Ishikawa (cell line): ENCODE measurements at regions not wholly inside any gene's neighbourhood (a gene's known extent, or its start where the extent isn't known, plus 50 kb on each side); places are given as distances from the start of the nearest gene placed in this dataset.

Experiments used
- CEBPB ChIP-seq: IDR thresholded peaks from 2 replicates; pipeline ENCODE4 v1.6.1; 2012
- CREB1 ChIP-seq: IDR thresholded peaks from 2 replicates; pipeline ENCODE4 v1.6.1; 2012; ENCODE audit warnings: low read depth
- EGR1 ChIP-seq: IDR thresholded peaks from 2 replicates; pipeline ENCODE4 v1.6.1; 2012
- EP300 ChIP-seq: IDR thresholded peaks from 2 replicates; pipeline ENCODE4 v1.6.1; 2012; ENCODE audit warnings: borderline replicate concordance
- FOXM1 ChIP-seq: IDR thresholded peaks from 2 replicates; pipeline ENCODE4 v1.6.1; 2012; ENCODE audit warnings: low read depth, borderline replicate concordance
- MAX ChIP-seq: IDR thresholded peaks from 2 replicates; pipeline ENCODE4 v1.6.1; 2012
- NFIC ChIP-seq: IDR thresholded peaks from 2 replicates; pipeline ENCODE4 v1.6.1; 2012
- RAD21 ChIP-seq: IDR thresholded peaks from 2 replicates; pipeline ENCODE4 v1.6.1; 2012; ENCODE audit warnings: low read depth
- REST ChIP-seq: IDR thresholded peaks from 2 replicates; pipeline ENCODE4 v1.6.1; 2012; ENCODE audit warnings: low read depth, mild to moderate bottlenecking
- TAF1 ChIP-seq: IDR thresholded peaks from 2 replicates; pipeline ENCODE4 v1.6.1; 2012; ENCODE audit warnings: low read depth, mild to moderate bottlenecking
- TCF12 ChIP-seq: IDR thresholded peaks from 2 replicates; pipeline ENCODE4 v1.6.1; 2012; ENCODE audit warnings: low read depth
- TEAD4 ChIP-seq: IDR thresholded peaks from 2 replicates; pipeline ENCODE4 v1.6.1; 2012
- USF1 ChIP-seq: IDR thresholded peaks from 2 replicates; pipeline ENCODE4 v1.6.1; 2012
- YY1 ChIP-seq: IDR thresholded peaks from 2 replicates; pipeline ENCODE4 v1.6.1; 2012; ENCODE audit warnings: low read depth
- ZBTB7A ChIP-seq: IDR thresholded peaks from 2 replicates; pipeline ENCODE4 v1.6.1; 2012; ENCODE audit warnings: low read depth

GRCh38 chr17:31674717-31675349, 184.2 kb downstream of the COPRS start:
- TF ChIP-seq EGR1 (no peak), NFIC (peak; percentile 91), YY1 (no peak), ZBTB7A (no peak), EP300 (peak; percentile 58; the same call in 1 of the 2 replicates), TAF1 (no peak), FOXM1 (no peak), TCF12 (peak; percentile 60; the same call in 1 of the 2 replicates), REST (no peak), CEBPB (0 out of 2 replicates have a peak, but pooled peaks have one; percentile 7), CREB1 (no peak), RAD21 (peak; percentile 28; the same call in 1 of the 2 replicates), TEAD4 (peak; percentile 45; the same call in 1 of the 2 replicates), MAX (peak; percentile 21; the same call in 1 of the 2 replicates), USF1 (no peak)

GRCh38 chr17:31674305-31674704, 184.7 kb downstream of the COPRS start:
- no peak for TF ChIP-seq TAF1
- no peak for TF ChIP-seq YY1
- no peak for TF ChIP-seq CREB1
- TF ChIP-seq ZBTB7A: no peak
- peak; percentile 48; the same call in 1 of the 2 replicates for TF ChIP-seq EP300
- no peak for TF ChIP-seq FOXM1
- no peak for TF ChIP-seq REST
- no peak for TF ChIP-seq CEBPB
- no peak for TF ChIP-seq TCF12
- peak; percentile 65 for TF ChIP-seq TEAD4
- TF ChIP-seq RAD21: no peak
- TF ChIP-seq USF1: no peak
- no peak for TF ChIP-seq EGR1
- 0 out of 2 replicates have a peak, but pooled peaks have one; percentile 19 for TF ChIP-seq NFIC
- 0 out of 2 replicates have a peak, but pooled peaks have one; percentile 1 for TF ChIP-seq MAX

- TF ChIP-seq REST (peak; percentile 43; the same call in 1 of the 2 replicates), EP300 (no peak)
These were observed 186.0 kb downstream of the COPRS start for GRCh38 chr17:31673076-31673475.

- TF ChIP-seq FOXM1 (no peak), USF1 (no peak), NFIC (peak; percentile 25; the same call in 1 of the 2 replicates), CREB1 (no peak), RAD21 (no peak), REST (peak; percentile 60)
These were observed 186.8 kb downstream of the COPRS start for GRCh38 chr17:31672161-31672819.
